ENCODE measurements at regions not wholly inside any gene's neighbourhood (a gene's known extent, or its start where the extent isn't known, plus 50 kb on each side); places are given as distances from the start of the nearest gene placed in this dataset.

DNA sequence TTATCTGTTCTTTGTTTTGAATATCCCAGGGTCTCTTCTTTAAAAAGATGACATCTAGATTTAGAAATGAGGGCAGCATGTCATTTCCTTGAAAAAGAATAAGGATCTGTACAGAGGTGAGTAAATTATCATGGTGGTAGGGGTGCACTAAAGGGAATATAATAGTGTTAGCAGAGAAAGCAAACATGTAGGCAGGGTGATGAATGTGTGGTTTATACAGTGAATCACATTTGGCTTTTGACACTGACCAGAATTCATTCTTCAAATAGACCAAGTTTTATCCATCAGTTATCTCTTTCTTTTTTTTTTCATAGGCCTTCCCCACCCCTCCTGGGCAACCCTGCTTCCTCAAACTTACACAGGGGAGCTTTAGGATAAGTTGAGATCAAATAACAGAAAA, 184.5 kb upstream of the LRP1B start:
- no peak overlapping the region for H3K27ac ChIP-seq (ENCODE audit: low read depth, low read length)
- no peak overlapping the region for H3K4ac ChIP-seq (replicated peaks; ENCODE audit: insufficient read length, low read depth, low read length)
- H2AK5ac ChIP-seq (ENCODE audit: low read depth, low read length): no peak overlapping the region
- no peak overlapping the region for H4K8ac ChIP-seq (ENCODE audit: extremely low read depth, insufficient read depth, low read length)
- no peak overlapping the region for H3K56ac ChIP-seq (replicated peaks; ENCODE audit: insufficient read length, low read depth, low read length)
- H4K20me1 ChIP-seq (replicated peaks in 1 of 2; ENCODE audit: control insufficient read depth in 1 of 2, insufficient read depth in 2 of 2, low read length in 2 of 2): no peaks in the 10 kb centered on the region
- peaks cover 7 to 9% of the 10 kb centered on the region in 2 experiments for H3K9me3 ChIP-seq (ENCODE audit: insufficient read depth in 2 of 2, low read depth in 1 of 2, low read length in 1 of 2)
- H3K9ac ChIP-seq (replicated peaks in 1 of 4; ENCODE audit: extremely low read depth in 1 of 4, low read depth in 3 of 4, low read length in 3 of 4): no peak overlapping the region
- no peak overlapping the region for H4K5ac ChIP-seq (ENCODE audit: insufficient read length, low read depth, low read length)
- no peaks in the 10 kb centered on the region for H3K27me3 ChIP-seq (replicated peaks in 1 of 4; ENCODE audit: control insufficient read depth in 3 of 4, extremely low read depth in 1 of 4, insufficient read depth in 3 of 4, low read length in 3 of 4)
- TF ChIP-seq CEBPB (IDR thresholded peaks at IDR 0.05; ENCODE audit: low read depth, low read length): no peak
- no peak overlapping the region for H2AFZ ChIP-seq (ENCODE audit: low read length)
- H3K36me3 ChIP-seq (ENCODE audit: control insufficient read depth in 2 of 4, insufficient read depth in 4 of 4, low read length in 3 of 4): no peaks in the 10 kb centered on the region
- H3K79me2 ChIP-seq (ENCODE audit: control insufficient read depth in 1 of 2, insufficient read depth in 2 of 2, low read length in 2 of 2): no peaks in the 10 kb centered on the region
- no peak for FAIRE-seq
- no peaks in the 10 kb centered on the region for H3K23me2 ChIP-seq (ENCODE audit: low read depth, low read length)
- no peaks in the 10 kb centered on the region for H3K79me1 ChIP-seq (ENCODE audit: low read depth, low read length)
- H3K4me1 ChIP-seq (replicated peaks in 1 of 4; ENCODE audit: control insufficient read depth in 3 of 4, insufficient read depth in 4 of 4, low read length in 3 of 4): no peaks in the 10 kb centered on the region
- ChIA-PET POLR2A (ENCODE audit: partially characterized antibody) (no interaction called here), CTCF (ENCODE audit: partially characterized antibody) (interaction anchor here (0.6 to 1.5 kb wide), 2 partner anchors 89 to 674 kb away, joined by 3 read pairs; no protein-coding TSS in a partner anchor)
- H2BK20ac ChIP-seq (ENCODE audit: low read length): no peak overlapping the region
- no peak overlapping the region for H2BK120ac ChIP-seq (replicated peaks; ENCODE audit: low read depth, low read length)
- no peak overlapping the region for H3K4me3 ChIP-seq (ENCODE audit: extremely low read depth in 1 of 4, insufficient read depth in 2 of 4, low read depth in 3 of 4, low read length in 4 of 4)
- no peak overlapping the region for H3K23ac ChIP-seq (ENCODE audit: insufficient read length)
- no peak overlapping the region for H3K4me2 ChIP-seq (ENCODE audit: insufficient read depth in 1 of 2, low read depth in 2 of 2, low read length in 2 of 2)
- no peak overlapping the region for H3K14ac ChIP-seq (ENCODE audit: insufficient read length)
- H2BK15ac ChIP-seq (ENCODE audit: low read length): no peak overlapping the region
- no peak for DNase-seq (ENCODE audit: low read depth in 1 of 2, low spot score in 2 of 2)
- H3K18ac ChIP-seq (ENCODE audit: extremely low read depth, low read length): no peak overlapping the region
- H2BK5ac ChIP-seq (ENCODE audit: low read depth, low read length): no peak overlapping the region
- no peak overlapping the region for H4K91ac ChIP-seq (replicated peaks; ENCODE audit: insufficient read length, low read length)
- no peak overlapping the region for H2BK12ac ChIP-seq (ENCODE audit: low read depth, low read length)

Data from H1 (cell line).